Suprapubic skin (tissue), 4 donors: ENCODE measurements at regions not wholly inside any gene's neighbourhood (a gene's known extent, or its start where the extent isn't known, plus 50 kb on each side); places are given as distances from the start of the nearest gene placed in this dataset.

Experiments used
- DNase-seq, 2 donors: peaks; one replicate each; pipeline ENCODE4 v3.0.0-alpha.2; 2019; ENCODE audit warnings: low spot score in 2 of 2
- H3K27ac ChIP-seq: fragments of 200-600 bp; sonication (generic); one replicate; pipeline ENCODE4 v1.5.1; 2019
- H3K27me3 ChIP-seq: fragments of 200-600 bp; sonication (generic); one replicate; pipeline ENCODE4 v1.5.1; 2019
- H3K36me3 ChIP-seq: fragments of 200-600 bp; sonication (generic); one replicate; pipeline ENCODE4 v1.5.1; 2019
- H3K4me1 ChIP-seq: fragments of 200-600 bp; sonication (generic); one replicate; pipeline ENCODE4 v1.5.1; 2019
- H3K4me3 ChIP-seq: fragments of 200-600 bp; sonication (generic); one replicate; pipeline ENCODE4 v1.5.1; 2019; ENCODE audit warnings: mild to moderate bottlenecking
- H3K9me3 ChIP-seq: fragments of 200-600 bp; sonication (generic); one replicate; pipeline ENCODE4 v1.5.1; 2019
- EP300 ChIP-seq: sonication (generic); formaldehyde crosslinking; IDR thresholded peaks from one replicate; pipeline ENCODE4 v1.6.1; 2017; ENCODE audit warnings: antibody characterized with exemption
- POLR2A ChIP-seq, 2 donors: fragments of 450-650 bp; IDR thresholded peaks; one replicate each; pipeline ENCODE4 v1.6.1; 2017; ENCODE audit warnings: antibody characterized with exemption in 2 of 2, mild to moderate bottlenecking in 2 of 2, moderate library complexity in 2 of 2
- POLR2AphosphoS5 ChIP-seq, 3 donors: sonication (generic); formaldehyde crosslinking; IDR thresholded peaks; one replicate each; pipeline ENCODE4 v1.6.1; 2017; ENCODE audit warnings: antibody characterized with exemption in 3 of 3
- WGBS: methylation state at CpG from one replicate; pipeline ENCODE4 v1.1.5; 2018; 5-methylcytosine and 5-hydroxymethylcytosine counted together
- TF ChIP-seq, protein P1 (sequence below), 2 donors: fragments of 200-600 bp in 1 of 2; fragments of 450-650 bp in 1 of 2; sonication (generic) in 1 of 2; IDR thresholded peaks; one replicate each; pipeline ENCODE4 v1.5.1; 2016 to 2019; ENCODE audit warnings: antibody characterized with exemption in 2 of 2, mild to moderate bottlenecking in 1 of 2, moderate library complexity in 1 of 2

DNA sequence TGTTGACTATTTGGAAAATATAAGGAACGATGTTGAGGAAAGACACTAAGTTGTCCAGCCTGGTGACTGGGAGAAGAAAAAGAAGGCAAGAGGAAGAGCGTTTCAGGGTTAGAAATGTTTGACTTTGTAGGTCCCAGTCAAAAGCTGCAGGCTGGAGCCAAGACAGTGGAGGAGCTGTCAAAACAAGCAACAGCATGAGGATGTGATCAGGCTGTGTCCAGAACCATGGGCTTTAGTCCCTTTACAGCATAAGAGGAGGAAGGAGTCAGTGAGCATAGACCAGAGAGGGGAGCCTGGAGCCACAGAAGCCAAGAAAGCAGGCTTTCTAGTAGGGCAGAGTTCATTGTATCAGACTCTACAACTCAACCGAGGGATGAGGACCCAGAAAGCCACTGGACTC lies 658.5 kb downstream of the BNC2 start:
- no peak for DNase-seq
- Histone ChIP-seq H3K9me3 (no peaks in the 10 kb centered on the region), H3K36me3 (no peaks in the 10 kb centered on the region), H3K4me3 (no peak overlapping the region), H3K27me3 (no peaks in the 10 kb centered on the region), H3K27ac (no peak overlapping the region), H3K4me1 (peaks cover 8% of the 10 kb centered on the region)
- TF ChIP-seq POLR2AphosphoS5 (IDR thresholded peaks at IDR 0.05), result no peak
- no peak for TF ChIP-seq POLR2A (IDR thresholded peaks at IDR 0.05)
- TF ChIP-seq, protein P1, sequence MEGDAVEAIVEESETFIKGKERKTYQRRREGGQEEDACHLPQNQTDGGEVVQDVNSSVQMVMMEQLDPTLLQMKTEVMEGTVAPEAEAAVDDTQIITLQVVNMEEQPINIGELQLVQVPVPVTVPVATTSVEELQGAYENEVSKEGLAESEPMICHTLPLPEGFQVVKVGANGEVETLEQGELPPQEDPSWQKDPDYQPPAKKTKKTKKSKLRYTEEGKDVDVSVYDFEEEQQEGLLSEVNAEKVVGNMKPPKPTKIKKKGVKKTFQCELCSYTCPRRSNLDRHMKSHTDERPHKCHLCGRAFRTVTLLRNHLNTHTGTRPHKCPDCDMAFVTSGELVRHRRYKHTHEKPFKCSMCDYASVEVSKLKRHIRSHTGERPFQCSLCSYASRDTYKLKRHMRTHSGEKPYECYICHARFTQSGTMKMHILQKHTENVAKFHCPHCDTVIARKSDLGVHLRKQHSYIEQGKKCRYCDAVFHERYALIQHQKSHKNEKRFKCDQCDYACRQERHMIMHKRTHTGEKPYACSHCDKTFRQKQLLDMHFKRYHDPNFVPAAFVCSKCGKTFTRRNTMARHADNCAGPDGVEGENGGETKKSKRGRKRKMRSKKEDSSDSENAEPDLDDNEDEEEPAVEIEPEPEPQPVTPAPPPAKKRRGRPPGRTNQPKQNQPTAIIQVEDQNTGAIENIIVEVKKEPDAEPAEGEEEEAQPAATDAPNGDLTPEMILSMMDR (IDR thresholded peaks at IDR 0.05), result no peak
- TF ChIP-seq EP300, result no peak
- WGBS, result 88% methylated on average over 3 of the region's 3 CpGs

DNA sequence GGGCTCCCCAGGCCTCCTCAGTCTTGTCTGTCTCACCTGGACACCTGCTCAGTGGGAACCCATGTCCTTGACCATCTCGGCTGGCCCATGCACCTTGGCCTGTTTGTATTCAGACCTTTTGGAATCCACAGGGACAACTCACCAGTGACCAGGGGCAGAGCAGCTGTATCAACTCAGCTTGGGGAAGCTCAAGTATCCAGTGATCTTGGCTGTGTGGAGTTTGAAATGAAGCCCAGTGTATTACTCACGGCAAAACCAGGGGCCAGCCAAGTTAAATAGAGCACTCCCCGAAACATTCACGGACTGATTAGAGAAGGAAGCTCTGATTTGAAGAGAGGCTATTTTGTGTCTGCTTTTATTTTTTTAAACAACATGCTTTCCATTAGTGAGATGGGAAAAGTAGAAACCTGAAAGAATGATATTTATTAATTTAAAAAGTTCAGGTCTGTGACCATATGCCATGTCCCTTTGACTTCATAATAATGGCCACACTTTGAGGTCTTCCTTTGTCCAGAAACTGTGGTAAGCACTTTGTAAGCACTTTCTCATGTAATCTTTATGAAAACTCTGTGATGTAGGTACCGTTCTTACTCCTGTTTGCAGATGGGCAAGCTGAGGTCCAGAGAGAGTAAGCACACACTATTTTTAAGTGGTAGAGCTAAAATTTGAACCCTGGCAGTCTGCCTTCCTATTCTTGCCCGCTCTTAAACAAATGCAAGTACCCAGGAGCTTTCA lies 656.5 kb downstream of the BNC2 start:
- Histone ChIP-seq H3K9me3 (no peaks in the 10 kb centered on the region), H3K4me1 (peaks cover 8% of the 10 kb centered on the region), H3K4me3 (no peak overlapping the region), H3K36me3 (no peaks in the 10 kb centered on the region), H3K27me3 (no peaks in the 10 kb centered on the region), H3K27ac (no peak overlapping the region)
- no peak for DNase-seq
- 59% methylated on average over 6 of the region's 6 CpGs for WGBS
- TF ChIP-seq EP300 (no peak), POLR2AphosphoS5 (IDR thresholded peaks at IDR 0.05) (no peak), POLR2A (IDR thresholded peaks at IDR 0.05) (no peak)
- TF ChIP-seq, protein P1 (IDR thresholded peaks at IDR 0.05), result no peak

DNA sequence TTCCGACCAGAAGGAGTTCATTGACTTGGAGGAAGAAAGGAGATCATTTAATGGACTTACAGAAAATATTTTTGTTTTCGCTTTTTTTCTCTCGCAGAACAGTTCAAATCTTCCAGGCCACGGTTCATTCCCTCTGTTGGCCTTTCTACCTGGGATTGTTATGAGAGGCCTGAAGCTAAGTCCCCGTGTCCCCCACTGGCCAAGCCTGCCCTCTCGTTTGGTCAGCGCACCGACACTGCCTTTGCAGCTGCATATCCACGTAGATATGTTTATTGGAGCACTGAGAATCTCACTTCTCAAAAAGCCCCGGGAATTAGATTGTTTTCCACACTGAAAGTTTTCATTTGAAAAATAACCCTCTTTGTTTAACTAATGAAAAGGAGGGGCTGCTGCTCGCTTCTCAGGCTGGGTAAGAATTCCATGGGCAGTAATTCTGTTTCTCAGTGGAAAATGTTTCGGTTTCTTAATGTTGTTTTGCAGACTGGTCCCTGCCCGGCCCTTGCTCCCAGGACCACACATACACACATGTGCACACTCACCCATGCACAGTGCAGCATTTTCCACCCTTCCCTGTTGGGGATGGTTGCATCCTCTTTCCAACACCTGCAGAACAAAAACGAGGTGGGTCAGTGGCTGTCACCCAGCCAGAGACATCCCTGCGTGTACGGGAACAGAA lies 655.7 kb downstream of the BNC2 start:
- WGBS, result 79% methylated on average over 16 of the region's 16 CpGs
- no peak for DNase-seq
- Histone ChIP-seq H3K4me1 (peaks cover 8% of the 10 kb centered on the region), H3K9me3 (no peaks in the 10 kb centered on the region), H3K36me3 (no peaks in the 10 kb centered on the region), H3K4me3 (no peak overlapping the region), H3K27ac (no peak overlapping the region), H3K27me3 (no peaks in the 10 kb centered on the region)
- TF ChIP-seq POLR2A (IDR thresholded peaks at IDR 0.05) (no peak), EP300 (no peak), POLR2AphosphoS5 (IDR thresholded peaks at IDR 0.05) (no peak)
- TF ChIP-seq, protein P1 (IDR thresholded peaks at IDR 0.05), result no peak

DNA sequence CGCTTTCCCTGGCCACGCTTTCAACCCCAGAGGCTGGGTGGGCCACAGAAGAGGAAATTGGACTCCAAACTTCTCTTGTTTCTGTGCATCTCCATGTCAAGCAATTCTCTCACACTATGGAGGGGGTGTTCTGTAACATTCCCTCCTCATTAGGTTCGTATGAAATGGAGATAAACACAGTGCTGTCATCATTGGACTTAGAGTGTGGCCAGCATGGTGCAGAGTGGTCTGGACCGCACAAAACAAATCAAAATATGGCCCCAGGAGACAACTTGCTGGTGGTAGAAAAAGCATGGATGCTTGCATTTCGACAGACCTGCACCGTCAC lies 655.2 kb downstream of the BNC2 start:
- TF ChIP-seq, protein P1 (IDR thresholded peaks at IDR 0.05), result no peak
- no peak for TF ChIP-seq POLR2AphosphoS5 (IDR thresholded peaks at IDR 0.05)
- no peak for TF ChIP-seq EP300
- TF ChIP-seq POLR2A (IDR thresholded peaks at IDR 0.05), result no peak
- Histone ChIP-seq H3K9me3 (no peaks in the 10 kb centered on the region), H3K36me3 (no peaks in the 10 kb centered on the region), H3K4me1 (peaks cover 8% of the 10 kb centered on the region), H3K27me3 (no peaks in the 10 kb centered on the region), H3K27ac (no peak overlapping the region), H3K4me3 (no peak overlapping the region)
- DNase-seq, result no peak
- whole genome bisulfite sequencing, result 87% methylated on average over 6 of the region's 6 CpGs

DNA sequence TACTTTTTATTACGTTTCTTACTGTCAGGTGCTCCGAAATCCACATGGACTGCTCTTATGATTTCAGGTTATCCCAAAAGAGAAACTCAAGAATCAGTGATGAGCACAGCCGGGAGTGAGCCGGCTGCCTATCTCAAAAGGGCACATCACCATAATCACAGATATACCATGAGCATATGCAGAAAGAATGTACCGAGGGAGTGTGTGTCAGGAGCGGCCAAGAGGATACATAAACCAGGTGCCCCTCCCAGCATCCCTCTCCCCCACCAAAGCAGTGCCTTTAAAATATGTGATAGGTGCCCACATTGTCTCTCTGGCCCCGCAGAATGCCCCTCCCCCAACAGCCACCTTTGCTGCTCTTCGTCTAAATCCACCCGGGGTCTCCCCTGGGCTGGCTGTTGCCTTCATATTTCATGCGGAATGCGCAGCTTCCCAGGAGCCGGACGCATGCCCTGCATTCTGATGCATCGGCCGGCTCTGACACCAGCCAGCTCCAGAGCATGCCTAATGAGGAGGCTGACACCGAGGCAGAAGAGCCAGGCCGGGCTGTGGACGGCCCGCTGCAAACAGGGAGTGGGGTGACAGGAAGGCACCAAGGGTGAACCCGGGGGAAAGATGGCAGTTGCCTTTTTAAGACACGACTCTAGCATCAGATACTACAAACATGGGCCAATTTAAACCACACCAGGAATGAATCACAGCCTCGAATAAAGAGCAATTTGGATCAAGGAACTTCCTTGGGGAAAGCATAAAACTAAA lies 652.3 kb downstream of the BNC2 start:
- DNase-seq, result no peak
- 90% methylated on average over 22 of the region's 22 CpGs for whole genome bisulfite sequencing
- Histone ChIP-seq H3K36me3 (no peaks in the 10 kb centered on the region), H3K27me3 (no peaks in the 10 kb centered on the region), H3K4me3 (no peak overlapping the region), H3K4me1 (peaks cover 28% of the 10 kb centered on the region), H3K27ac (no peak overlapping the region), H3K9me3 (no peaks in the 10 kb centered on the region)
- TF ChIP-seq, protein P1 (IDR thresholded peaks at IDR 0.05), result no peak
- TF ChIP-seq POLR2A (IDR thresholded peaks at IDR 0.05), result no peak
